GM12865 (cell line): ENCODE measurements at regions not wholly inside any gene's neighbourhood (a gene's known extent, or its start where the extent isn't known, plus 50 kb on each side); places are given as distances from the start of the nearest gene placed in this dataset.

Source experiments
- DNase-seq: peaks from one replicate; pipeline ENCODE4 v3.0.0; 2010; ENCODE audit warnings: low read depth
- H3K4me3 ChIP-seq: 2 replicates; pipeline ENCODE4 v1.5.1; 2011; ENCODE audit warnings: mild to moderate bottlenecking, low read depth, low read length, control low read depth
- CTCF ChIP-seq: IDR thresholded peaks from 2 replicates; pipeline ENCODE4 v1.5.1; 2011; ENCODE audit warnings: low read length, control low read depth, low read depth, inconsistent platforms; ENCODE audit not compliant: insufficient read depth; ENCODE audit errors: missing control alignments

DNA sequence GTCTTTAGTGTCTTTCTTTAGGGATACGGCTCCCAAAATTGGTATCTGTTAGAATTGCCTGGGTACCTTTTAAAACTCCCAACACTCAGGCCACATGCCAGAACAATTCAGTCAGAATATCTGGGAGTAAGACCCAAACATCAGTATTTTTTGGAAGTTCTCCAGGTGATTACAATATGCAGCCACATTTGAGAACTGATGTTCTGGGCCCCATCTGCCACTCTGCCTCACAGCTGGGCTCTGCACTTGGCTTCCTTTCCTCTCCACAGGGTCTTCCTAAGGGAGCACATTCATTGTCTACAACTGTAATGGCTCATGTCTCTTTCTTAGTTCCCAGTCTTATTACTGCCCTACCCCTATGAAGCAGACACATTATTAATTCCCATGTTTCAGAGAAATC, 394.5 kb downstream of the MFSD1 start:
- H3K4me3 ChIP-seq: no peak overlapping the region
- DNase-seq: no peak
- no peak for TF ChIP-seq CTCF

GRCh38 chr3:159200176-159200575, 398.3 kb downstream of the MFSD1 start:
- no peak for DNase-seq
- no peak for TF ChIP-seq CTCF
- no peak overlapping the region for H3K4me3 ChIP-seq

DNA sequence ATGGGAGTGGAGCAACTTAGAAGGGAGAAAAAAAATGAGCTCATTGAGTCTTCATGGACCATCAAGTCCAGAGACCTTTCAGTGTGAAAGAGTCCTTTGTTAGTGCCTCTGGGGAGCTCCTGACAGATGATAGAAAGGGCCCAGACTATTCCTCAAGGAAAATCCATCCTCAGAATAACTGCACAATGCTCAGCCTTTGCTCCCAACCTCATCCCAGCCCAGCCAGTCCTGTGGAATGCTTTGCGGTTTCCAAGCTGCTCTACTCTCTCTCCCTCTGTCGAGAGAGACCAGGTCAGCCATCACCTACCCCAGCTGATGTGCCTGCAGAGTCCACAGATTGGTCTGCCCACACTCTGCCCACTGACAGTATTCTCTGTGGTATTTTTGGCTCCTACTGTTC, 406.2 kb downstream of the MFSD1 start:
- no peak for DNase-seq
- no peak overlapping the region for H3K4me3 ChIP-seq
- TF ChIP-seq CTCF: no peak

DNA sequence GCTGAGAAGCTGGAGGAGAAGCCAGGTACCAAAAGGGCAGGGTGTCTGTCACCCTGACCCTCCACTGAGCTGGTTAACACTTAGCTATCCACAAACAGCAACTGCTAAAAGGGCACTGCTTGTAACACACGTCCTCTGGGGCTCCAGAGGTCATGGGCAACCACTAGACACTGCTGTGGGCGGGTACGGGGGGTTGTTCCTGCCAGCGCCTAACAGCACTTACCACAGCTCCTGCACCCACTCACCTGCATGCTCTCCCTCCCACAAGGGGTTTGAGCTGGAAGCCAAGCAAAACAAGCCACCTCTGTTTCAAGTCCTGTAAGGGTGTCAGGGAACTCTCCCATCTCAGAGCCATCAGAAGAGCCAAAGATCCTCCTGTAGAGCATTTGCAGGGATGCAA, 407.6 kb downstream of the MFSD1 start:
- DNase-seq: no peak
- no peak overlapping the region for H3K4me3 ChIP-seq
- TF ChIP-seq CTCF: no peak

- no peak for DNase-seq
- H3K4me3 ChIP-seq: no peak overlapping the region
- TF ChIP-seq CTCF: no peak
These were observed 408.5 kb downstream of the MFSD1 start for GRCh38 chr3:159210336-159210735.

- TF ChIP-seq CTCF: no peak
- DNase-seq: no peak
- no peak overlapping the region for H3K4me3 ChIP-seq
These were observed 414.5 kb downstream of the MFSD1 start for GRCh38 chr3:159216311-159216710.

- no peak for TF ChIP-seq CTCF
- DNase-seq: no peak
- H3K4me3 ChIP-seq: no peak overlapping the region
These were observed 417.4 kb downstream of the MFSD1 start for GRCh38 chr3:159219231-159219630.
